HepG2 (cell line): ENCODE measurements at regions not wholly inside any gene's neighbourhood (a gene's known extent, or its start where the extent isn't known, plus 50 kb on each side); places are given as distances from the start of the nearest gene placed in this dataset.

ENCODE experiments used
- ATAC-seq: fragments of 200-7000 bp; cut with Tn5 transposase; 3 replicates; pipeline ENCODE4 v1.9.1; 2020; ENCODE audit warnings: mild to moderate bottlenecking, moderate library complexity
- BruUV-seq: library from RNA; stranded (reverse); fragments of 400-500 nt; replicated peaks from 2 replicates; lab custom pipeline; 2021; lab: Mats Ljungman, UMichigan
- CTCF ChIA-PET: fragments of 300-600 bp; formaldehyde crosslinking; extraction: SDS; loops from one replicate; lab custom pipeline; 2021; ENCODE audit warnings: low total read pairs, inconsistent platforms, low intra/inter-chr PET ratio; lab: Yijun Ruan, JAX
- POLR2A ChIA-PET: fragments of 350-600 bp; sonication (Branson Sonifier 250); formaldehyde crosslinking; loops from one replicate; lab custom pipeline; 2020; ENCODE audit warnings: antibody characterized with exemption, inconsistent platforms; lab: Yijun Ruan, JAX
- DNase-seq: peaks from one replicate; pipeline ENCODE4 v3.0.0-alpha.2; 2015; ENCODE audit warnings: low spot score
- FAIRE-seq: peaks from 3 replicates; lab custom pipeline; 2011; peaks lifted over from hg19 to GRCh38; lab: Jason Lieb, UNC
- H2AFZ ChIP-seq: one replicate; pipeline ENCODE4 v1.6.1; 2011; ENCODE audit warnings: low read length, inconsistent platforms
- H3K27ac ChIP-seq: fragments of 300-600 bp; 3 replicates; pipeline ENCODE4 v1.8.0; 2011; ENCODE audit warnings: mixed run types, mild to moderate bottlenecking, mixed read lengths, low read length, inconsistent platforms; ENCODE audit not compliant: insufficient read depth; ENCODE audit errors: extremely low read length
- H3K27me3 ChIP-seq, 2 experiments: fragments of 200-600 bp in 1 of 2; 2 replicates in 1 of 2; 3 replicates in 1 of 2; pipeline versions ENCODE4 v1.6.0 to v1.8.0; 2011; ENCODE audit warnings: low read length in 2 of 2, mild to moderate bottlenecking in 2 of 2, moderate library complexity in 2 of 2, inconsistent platforms in 1 of 2; ENCODE audit not compliant: insufficient read depth in 2 of 2, control insufficient read depth in 1 of 2
- H3K36me3 ChIP-seq, 2 experiments: fragments of 200-600 bp in 1 of 2; replicated peaks in 1 of 2; 2 replicates in 1 of 2; 3 replicates in 1 of 2; pipeline versions ENCODE4 v1.5.1 to v1.8.0; 2011; ENCODE audit warnings: low read length in 2 of 2, inconsistent platforms in 1 of 2; ENCODE audit not compliant: insufficient read depth in 2 of 2, control insufficient read depth in 1 of 2
- H3K4me1 ChIP-seq: 2 replicates; pipeline ENCODE4 v1.5.1; 2012; ENCODE audit warnings: low read length, inconsistent platforms; ENCODE audit not compliant: insufficient read depth
- H3K4me2 ChIP-seq: 2 replicates; pipeline ENCODE4 v1.6.0; 2011; ENCODE audit warnings: low read depth, low read length, inconsistent platforms
- H3K4me3 ChIP-seq, 3 experiments: fragments of 200-600 bp in 1 of 3; sonication (generic), shearing (Covaris generic) in 1 of 3; replicated peaks in 1 of 3; 2 replicates each; pipeline ENCODE4 v1.5.1; 2011 to 2016; ENCODE audit warnings: low read length in 3 of 3, inconsistent platforms in 2 of 3, low read depth in 2 of 3, mild to moderate bottlenecking in 2 of 3, control low read depth in 1 of 3, mixed read lengths in 1 of 3; ENCODE audit not compliant: insufficient read depth in 1 of 3
- H3K79me2 ChIP-seq: one replicate; pipeline ENCODE4 v1.6.1; 2011; ENCODE audit warnings: low read length, inconsistent platforms; ENCODE audit not compliant: insufficient read depth
- H3K9ac ChIP-seq: 2 replicates; pipeline ENCODE4 v1.6.0; 2011; ENCODE audit warnings: mild to moderate bottlenecking, low read depth, low read length, inconsistent platforms; ENCODE audit not compliant: insufficient read depth
- H3K9me3 ChIP-seq: 2 replicates; pipeline ENCODE4 v1.5.1; 2012; ENCODE audit warnings: mild to moderate bottlenecking, low read length
- H4K20me1 ChIP-seq: 2 replicates; pipeline ENCODE4 v1.6.0; 2011; ENCODE audit warnings: inconsistent platforms, mild to moderate bottlenecking, low read length, moderate library complexity; ENCODE audit not compliant: insufficient read depth
- HDAC2 ChIP-seq: sonication (generic); formaldehyde crosslinking; IDR thresholded peaks from 2 replicates; pipeline ENCODE4 v1.4.0; 2020; ENCODE audit warnings: missing genetic modification reagents
- MED1 ChIP-seq: sonication (generic); formaldehyde crosslinking; IDR thresholded peaks from 2 replicates; pipeline ENCODE4 v1.4.0; 2020; ENCODE audit warnings: missing genetic modification reagents
- MIER3 ChIP-seq: IDR thresholded peaks from 2 replicates; pipeline ENCODE4 v1.6.1; 2016; ENCODE audit warnings: missing compliant biosample characterization, borderline replicate concordance
- NAIF1 ChIP-seq: sonication (generic); formaldehyde crosslinking; IDR thresholded peaks from 2 replicates; pipeline ENCODE4 v1.5.0; 2020; ENCODE audit warnings: mild to moderate bottlenecking, missing genetic modification reagents, borderline replicate concordance
- SRF ChIP-seq: IDR thresholded peaks from 2 replicates; pipeline ENCODE4 v1.6.1; 2011; ENCODE audit warnings: mild to moderate bottlenecking, low read depth, low read length, moderate library complexity
- ZC3H13 ChIP-seq: sonication (generic); formaldehyde crosslinking; IDR thresholded peaks from 2 replicates; pipeline ENCODE4 v1.8.1; 2023; ENCODE audit warnings: mild to moderate bottlenecking, missing genetic modification reagents, moderate library complexity
- ZFP36L2 ChIP-seq: sonication (generic); formaldehyde crosslinking; IDR thresholded peaks from 2 replicates; pipeline ENCODE4 v1.4.0; 2020; ENCODE audit warnings: missing genetic modification reagents
- ZFY ChIP-seq: sonication (generic); formaldehyde crosslinking; IDR thresholded peaks from 2 replicates; pipeline ENCODE4 v1.4.0; 2020; ENCODE audit warnings: missing genetic modification reagents
- ZNF234 ChIP-seq: sonication (generic); formaldehyde crosslinking; conservative IDR thresholded peaks from 2 replicates; pipeline ENCODE4 v1.5.1; 2020; ENCODE audit warnings: mild to moderate bottlenecking, missing genetic modification reagents
- ZNF75D ChIP-seq: sonication (generic); formaldehyde crosslinking; IDR thresholded peaks from 2 replicates; pipeline ENCODE4 v1.8.1; 2023; ENCODE audit warnings: missing genetic modification reagents, mild to moderate bottlenecking, borderline replicate concordance
- ZSCAN31 ChIP-seq: sonication (generic); formaldehyde crosslinking; IDR thresholded peaks from 2 replicates; pipeline ENCODE4 v1.5.0; 2020; ENCODE audit warnings: low read depth, mild to moderate bottlenecking, missing genetic modification reagents
- WGBS: methylation state at CpG from one replicate; pipeline ENCODE4 v1.1.6; 2017; ENCODE audit warnings: low lambda C conversion rate; 5-methylcytosine and 5-hydroxymethylcytosine counted together
- in situ Hi-C: cut with HindIII; loops from 2 replicates; pipeline ENCODE4 v1.10.0; 2017; ENCODE audit warnings: low pct_unique_long_range_greater_than_20kb; ENCODE audit not compliant: extremely low pct_ligation_motif_present
- intact Hi-C: fragments of 100-400 bp; cut with micrococcal nuclease; formaldehyde crosslinking; loops from one replicate; pipeline ENCODE4 v1.10.0; 2022; ENCODE audit not compliant: unreplicated experiment
- TF ChIP-seq, protein P1 (sequence below): sonication (generic); formaldehyde crosslinking; IDR thresholded peaks from 2 replicates; pipeline ENCODE4 v1.4.0; 2020; ENCODE audit warnings: missing genetic modification reagents, borderline replicate concordance
- TF ChIP-seq, protein P2 (sequence below): IDR thresholded peaks from 2 replicates; pipeline ENCODE4 v1.6.1; 2016; ENCODE audit warnings: low read depth, control low read depth
- TF ChIP-seq, protein P3 (sequence below): sonication (generic); formaldehyde crosslinking; IDR thresholded peaks from 2 replicates; pipeline ENCODE4 v1.4.0; 2020; ENCODE audit warnings: low read depth, mild to moderate bottlenecking, missing genetic modification reagents

DNA sequence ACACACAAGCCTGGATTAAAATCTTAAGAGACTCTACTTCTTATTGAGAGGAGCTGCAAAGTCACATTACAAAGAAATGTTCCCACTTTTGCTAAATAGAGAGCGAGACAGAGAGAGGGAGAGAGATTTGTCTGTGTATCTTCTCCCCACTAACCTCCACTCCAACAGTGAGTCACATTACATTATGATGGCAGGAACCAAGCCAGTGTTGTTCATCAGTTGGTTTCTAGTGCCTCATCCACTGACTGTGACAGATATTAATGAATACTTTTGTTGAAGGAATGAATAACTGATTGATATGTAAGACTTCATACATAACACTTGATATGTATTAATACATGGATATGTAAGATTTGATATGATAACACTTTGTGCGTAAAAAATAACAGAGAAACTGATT lies 258.2 kb upstream of the SORCS1 start:
- Histone ChIP-seq H2AFZ (no peak overlapping the region), H3K27me3 (no peaks in the 10 kb centered on the region), H3K79me2 (no peaks in the 10 kb centered on the region), H3K4me2 (no peak overlapping the region), H3K4me1 (no peaks in the 10 kb centered on the region), H3K36me3 (no peaks in the 10 kb centered on the region), H3K9me3 (peaks cover 89% of the 10 kb centered on the region), H4K20me1 (no peaks in the 10 kb centered on the region), H3K4me3 (no peak overlapping the region), H3K9ac (no peak overlapping the region), H3K27ac (no peak overlapping the region)
- BruUV-seq: no TSS peak
- ATAC-seq (no peak), FAIRE-seq (no peak), DNase-seq (no peak)
- POLR2A ChIA-PET: no interaction called here
- WGBS: under 1% methylated on average over 2 of the region's 2 CpGs
- CTCF ChIA-PET: no interaction called here
- in situ Hi-C loops (no loop called here), intact Hi-C loops (no loop called here)
- no peak for TF ChIP-seq ZFP36L2 (CRISPR knock-in tag)
- TF ChIP-seq ZNF234 (CRISPR knock-in tag): no peak
- TF ChIP-seq, protein P1, sequence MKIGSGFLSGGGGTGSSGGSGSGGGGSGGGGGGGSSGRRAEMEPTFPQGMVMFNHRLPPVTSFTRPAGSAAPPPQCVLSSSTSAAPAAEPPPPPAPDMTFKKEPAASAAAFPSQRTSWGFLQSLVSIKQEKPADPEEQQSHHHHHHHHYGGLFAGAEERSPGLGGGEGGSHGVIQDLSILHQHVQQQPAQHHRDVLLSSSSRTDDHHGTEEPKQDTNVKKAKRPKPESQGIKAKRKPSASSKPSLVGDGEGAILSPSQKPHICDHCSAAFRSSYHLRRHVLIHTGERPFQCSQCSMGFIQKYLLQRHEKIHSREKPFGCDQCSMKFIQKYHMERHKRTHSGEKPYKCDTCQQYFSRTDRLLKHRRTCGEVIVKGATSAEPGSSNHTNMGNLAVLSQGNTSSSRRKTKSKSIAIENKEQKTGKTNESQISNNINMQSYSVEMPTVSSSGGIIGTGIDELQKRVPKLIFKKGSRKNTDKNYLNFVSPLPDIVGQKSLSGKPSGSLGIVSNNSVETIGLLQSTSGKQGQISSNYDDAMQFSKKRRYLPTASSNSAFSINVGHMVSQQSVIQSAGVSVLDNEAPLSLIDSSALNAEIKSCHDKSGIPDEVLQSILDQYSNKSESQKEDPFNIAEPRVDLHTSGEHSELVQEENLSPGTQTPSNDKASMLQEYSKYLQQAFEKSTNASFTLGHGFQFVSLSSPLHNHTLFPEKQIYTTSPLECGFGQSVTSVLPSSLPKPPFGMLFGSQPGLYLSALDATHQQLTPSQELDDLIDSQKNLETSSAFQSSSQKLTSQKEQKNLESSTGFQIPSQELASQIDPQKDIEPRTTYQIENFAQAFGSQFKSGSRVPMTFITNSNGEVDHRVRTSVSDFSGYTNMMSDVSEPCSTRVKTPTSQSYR: no peak
- no peak for TF ChIP-seq SRF
- no peak for TF ChIP-seq NAIF1
- TF ChIP-seq ZNF75D (CRISPR knock-in tag): no peak
- no peak for TF ChIP-seq HDAC2 (CRISPR knock-in tag)
- TF ChIP-seq, protein P2, sequence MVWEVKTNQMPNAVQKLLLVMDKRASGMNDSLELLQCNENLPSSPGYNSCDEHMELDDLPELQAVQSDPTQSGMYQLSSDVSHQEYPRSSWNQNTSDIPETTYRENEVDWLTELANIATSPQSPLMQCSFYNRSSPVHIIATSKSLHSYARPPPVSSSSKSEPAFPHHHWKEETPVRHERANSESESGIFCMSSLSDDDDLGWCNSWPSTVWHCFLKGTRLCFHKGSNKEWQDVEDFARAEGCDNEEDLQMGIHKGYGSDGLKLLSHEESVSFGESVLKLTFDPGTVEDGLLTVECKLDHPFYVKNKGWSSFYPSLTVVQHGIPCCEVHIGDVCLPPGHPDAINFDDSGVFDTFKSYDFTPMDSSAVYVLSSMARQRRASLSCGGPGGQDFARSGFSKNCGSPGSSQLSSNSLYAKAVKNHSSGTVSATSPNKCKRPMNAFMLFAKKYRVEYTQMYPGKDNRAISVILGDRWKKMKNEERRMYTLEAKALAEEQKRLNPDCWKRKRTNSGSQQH: no peak
- TF ChIP-seq, protein P3, sequence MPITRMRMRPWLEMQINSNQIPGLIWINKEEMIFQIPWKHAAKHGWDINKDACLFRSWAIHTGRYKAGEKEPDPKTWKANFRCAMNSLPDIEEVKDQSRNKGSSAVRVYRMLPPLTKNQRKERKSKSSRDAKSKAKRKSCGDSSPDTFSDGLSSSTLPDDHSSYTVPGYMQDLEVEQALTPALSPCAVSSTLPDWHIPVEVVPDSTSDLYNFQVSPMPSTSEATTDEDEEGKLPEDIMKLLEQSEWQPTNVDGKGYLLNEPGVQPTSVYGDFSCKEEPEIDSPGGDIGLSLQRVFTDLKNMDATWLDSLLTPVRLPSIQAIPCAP (CRISPR knock-in tag): no peak
- no peak for TF ChIP-seq ZFY (CRISPR knock-in tag)
- no peak for TF ChIP-seq ZC3H13
- no peak for TF ChIP-seq MED1
- TF ChIP-seq MIER3 (CRISPR knock-in tag): no peak
- no peak for TF ChIP-seq ZSCAN31 (CRISPR knock-in tag)
